ENCODE measurements at regions not wholly inside any gene's neighbourhood (a gene's known extent, or its start where the extent isn't known, plus 50 kb on each side); places are given as distances from the start of the nearest gene placed in this dataset.

DNA sequence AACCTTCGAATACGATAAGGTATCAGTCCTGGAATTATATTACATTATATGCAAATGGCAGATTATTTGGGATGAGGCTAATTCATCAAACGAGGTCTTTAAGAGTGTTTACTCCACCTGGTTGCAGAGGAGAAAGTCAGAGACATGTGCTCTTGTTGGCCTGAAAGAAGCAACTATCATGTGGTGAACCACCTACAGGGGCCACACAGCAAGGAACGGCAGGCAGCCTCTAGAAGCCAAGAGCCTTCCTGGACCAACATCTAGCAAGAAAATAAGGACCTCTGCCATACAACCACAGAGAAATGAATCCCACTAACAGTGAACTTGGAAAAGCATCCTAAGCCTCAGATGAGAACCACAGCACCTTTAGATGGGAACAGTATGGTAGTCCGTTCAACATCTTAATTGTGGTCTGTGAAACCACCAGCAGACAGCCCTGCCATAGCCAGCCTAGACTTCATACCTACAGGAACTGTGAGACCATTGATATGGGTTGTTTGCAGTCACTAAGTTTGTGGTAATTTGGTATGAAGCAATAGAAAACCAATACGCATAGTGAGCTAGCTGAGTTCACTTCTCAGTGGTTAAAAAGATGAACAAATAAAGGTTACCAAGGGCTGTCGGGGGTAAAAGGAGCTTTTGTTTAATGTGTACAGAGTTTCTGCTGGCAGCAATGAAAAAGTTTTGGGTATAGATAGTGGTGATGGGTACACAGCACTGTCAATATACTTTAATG lies 345.7 kb upstream of the RUNX1 start:
- TF ChIP-seq, protein P1, sequence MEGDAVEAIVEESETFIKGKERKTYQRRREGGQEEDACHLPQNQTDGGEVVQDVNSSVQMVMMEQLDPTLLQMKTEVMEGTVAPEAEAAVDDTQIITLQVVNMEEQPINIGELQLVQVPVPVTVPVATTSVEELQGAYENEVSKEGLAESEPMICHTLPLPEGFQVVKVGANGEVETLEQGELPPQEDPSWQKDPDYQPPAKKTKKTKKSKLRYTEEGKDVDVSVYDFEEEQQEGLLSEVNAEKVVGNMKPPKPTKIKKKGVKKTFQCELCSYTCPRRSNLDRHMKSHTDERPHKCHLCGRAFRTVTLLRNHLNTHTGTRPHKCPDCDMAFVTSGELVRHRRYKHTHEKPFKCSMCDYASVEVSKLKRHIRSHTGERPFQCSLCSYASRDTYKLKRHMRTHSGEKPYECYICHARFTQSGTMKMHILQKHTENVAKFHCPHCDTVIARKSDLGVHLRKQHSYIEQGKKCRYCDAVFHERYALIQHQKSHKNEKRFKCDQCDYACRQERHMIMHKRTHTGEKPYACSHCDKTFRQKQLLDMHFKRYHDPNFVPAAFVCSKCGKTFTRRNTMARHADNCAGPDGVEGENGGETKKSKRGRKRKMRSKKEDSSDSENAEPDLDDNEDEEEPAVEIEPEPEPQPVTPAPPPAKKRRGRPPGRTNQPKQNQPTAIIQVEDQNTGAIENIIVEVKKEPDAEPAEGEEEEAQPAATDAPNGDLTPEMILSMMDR (IDR thresholded peaks at IDR 0.05; ENCODE audit: low read depth, low read length, poor library complexity, severe bottlenecking): no peak
- TF ChIP-seq EZH2phosphoT487 (IDR thresholded peaks at IDR 0.05; ENCODE audit: borderline replicate concordance, low read length): no peak

Data from DOHH2 (cell line).